ENCODE measurements at regions not wholly inside any gene's neighbourhood (a gene's known extent, or its start where the extent isn't known, plus 50 kb on each side); places are given as distances from the start of the nearest gene placed in this dataset.
"Not testable (repeated sequence)": the region's sequence is repeated elsewhere in the genome, so short reads cannot be mapped to it uniquely, and the experiment has no call there.

DNA sequence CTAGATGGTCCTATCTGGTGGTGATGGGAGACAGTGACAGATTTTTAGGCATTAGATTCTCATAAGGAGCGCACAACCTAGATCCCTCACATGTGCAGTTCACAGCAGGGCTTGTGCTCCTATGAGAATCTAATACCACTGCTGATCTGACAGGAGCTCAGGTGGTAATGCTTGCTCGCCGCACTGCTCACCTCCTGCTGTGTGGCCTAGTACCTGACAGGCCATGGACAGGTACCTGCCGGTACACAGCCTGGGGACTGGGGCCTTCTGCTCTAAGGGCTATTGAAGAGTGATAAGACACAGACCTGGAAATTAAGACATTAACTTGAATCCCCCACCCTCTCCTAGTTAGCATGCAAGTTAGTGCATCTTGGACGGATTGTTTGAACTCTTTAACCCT is 64.4 kb downstream of the KLRB1 start:
- not testable (repeated sequence) for DNase-seq

DNA sequence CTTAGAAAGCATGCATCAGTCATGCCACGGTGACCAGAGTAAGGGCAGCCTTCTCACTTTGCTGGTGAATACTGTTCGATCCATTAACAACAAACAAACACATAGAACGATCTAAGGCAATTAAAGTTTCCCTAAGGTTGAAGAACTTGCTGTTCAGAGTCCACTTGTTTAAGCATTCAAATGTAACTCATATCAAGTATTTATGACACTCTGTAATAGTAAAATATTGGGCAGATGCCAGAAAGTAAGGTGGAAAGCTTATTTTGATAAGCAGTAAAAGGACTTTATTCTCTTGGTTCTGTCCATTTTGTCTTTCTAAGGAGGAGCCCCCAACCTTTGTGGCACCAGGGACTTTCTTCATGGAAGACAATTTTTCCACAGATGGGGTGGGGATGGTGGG is 64.9 kb downstream of the KLRB1 start:
- DNase-seq, result not testable (repeated sequence)

DNA sequence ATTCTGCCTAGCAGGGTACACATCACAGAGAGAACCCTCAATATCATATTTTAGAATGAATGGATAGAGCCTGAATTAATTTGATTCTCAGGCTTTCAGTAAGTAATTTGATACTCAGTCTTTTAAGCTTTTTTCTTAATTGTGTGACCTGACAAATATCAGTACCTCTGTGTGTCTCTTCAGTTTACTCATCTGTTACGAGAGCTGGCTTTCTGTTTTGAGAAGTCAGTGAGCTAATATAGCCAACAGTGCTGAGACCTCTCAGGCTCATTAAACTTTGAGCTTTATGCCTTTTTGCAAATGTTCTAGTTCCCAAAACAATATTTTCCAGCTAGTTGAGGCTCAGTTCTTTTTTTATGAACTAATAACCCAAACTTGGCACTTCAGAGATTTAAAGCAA is 91.8 kb downstream of the KLRB1 start:
- peak in 1 of 3 experiments; percentile 25 for DNase-seq

DNA sequence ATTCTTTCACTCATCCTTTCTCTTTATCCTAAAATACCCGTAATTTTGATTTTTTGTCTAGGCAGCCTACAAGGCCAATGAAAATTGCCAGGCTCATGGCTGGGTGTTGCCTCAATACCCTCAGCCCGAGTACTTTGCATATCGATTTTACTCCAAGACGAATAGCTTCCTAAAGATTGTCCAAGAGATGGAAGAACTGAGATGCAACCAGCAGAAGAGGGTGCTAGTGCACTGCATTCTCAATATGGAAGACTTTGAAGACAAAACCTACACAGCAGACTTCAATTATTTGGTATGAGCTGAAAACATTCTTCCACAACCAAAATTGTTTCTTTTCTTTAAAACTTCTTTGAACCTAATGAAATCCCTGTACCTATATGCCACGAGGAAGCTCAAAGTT is 95.0 kb downstream of the KLRB1 start:
- not testable (repeated sequence) for DNase-seq

DNA sequence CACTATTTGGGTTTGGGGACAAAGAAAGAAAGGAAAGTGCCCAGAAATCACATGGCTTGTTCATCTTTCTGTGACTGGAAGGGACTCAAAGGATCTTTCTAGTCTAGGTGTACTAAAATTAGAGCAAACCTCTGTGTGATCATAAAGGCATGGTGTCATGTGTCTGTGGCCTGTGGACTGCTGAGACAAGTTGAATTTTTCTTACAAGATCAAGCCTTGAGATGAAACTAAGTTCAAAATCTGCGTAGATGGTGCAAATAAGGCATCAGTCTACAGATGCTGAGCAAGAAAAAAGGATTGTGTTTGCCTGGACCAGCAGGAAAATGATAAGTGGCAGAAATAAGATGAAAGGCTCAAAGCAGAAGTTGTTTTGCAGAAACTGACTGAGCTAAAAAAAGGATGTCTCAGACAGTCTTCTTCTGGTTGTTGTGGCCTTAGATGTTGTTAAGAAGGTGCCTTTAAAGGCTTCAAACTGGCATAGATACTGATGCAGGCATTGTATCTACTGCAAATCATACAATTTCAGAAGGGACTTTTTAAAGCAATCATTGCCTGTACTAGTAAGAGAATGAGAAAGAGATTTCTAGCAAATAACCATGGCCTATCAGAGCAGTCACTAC is 97.2 kb downstream of the KLRB1 start:
- DNase-seq, result not testable (repeated sequence)

- DNase-seq, result no peak
Observed at GRCh38 chr12:9509464-9510161, 98.1 kb downstream of the KLRB1 start.

GRCh38 chr12:9506746-9507145 is 101.0 kb downstream of the KLRB1 start:
- no peak for DNase-seq

GRCh38 chr12:9503384-9503783 is 104.3 kb downstream of the KLRB1 start:
- not testable (repeated sequence) for DNase-seq

GRCh38 chr12:9502845-9503244 is 104.9 kb downstream of the KLRB1 start:
- not testable (repeated sequence) for DNase-seq

DNA sequence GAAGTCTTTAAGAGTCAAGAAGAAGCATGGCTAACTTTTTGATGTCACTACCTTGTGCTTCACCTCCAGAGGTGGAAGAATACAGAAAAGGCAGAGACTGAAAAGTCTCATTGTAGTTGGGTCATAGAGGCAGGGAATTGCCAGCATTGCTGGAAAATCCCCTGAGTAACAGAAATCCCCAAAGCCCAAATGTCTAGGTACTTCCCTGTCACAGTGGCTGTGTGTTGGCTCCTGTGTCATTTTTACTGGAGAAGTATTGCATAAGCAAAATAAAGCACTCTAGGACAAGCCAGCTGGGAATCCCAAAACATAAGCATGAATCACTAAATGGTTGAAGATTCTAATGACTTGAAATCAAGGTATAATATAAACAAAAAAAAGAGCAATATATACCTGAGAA is 114.4 kb downstream of the KLRB1 start:
- not testable (repeated sequence) for DNase-seq

- not testable (repeated sequence) for DNase-seq
Observed at GRCh38 chr12:9481289-9481688, 126.4 kb downstream of the KLRB1 start.

DNA sequence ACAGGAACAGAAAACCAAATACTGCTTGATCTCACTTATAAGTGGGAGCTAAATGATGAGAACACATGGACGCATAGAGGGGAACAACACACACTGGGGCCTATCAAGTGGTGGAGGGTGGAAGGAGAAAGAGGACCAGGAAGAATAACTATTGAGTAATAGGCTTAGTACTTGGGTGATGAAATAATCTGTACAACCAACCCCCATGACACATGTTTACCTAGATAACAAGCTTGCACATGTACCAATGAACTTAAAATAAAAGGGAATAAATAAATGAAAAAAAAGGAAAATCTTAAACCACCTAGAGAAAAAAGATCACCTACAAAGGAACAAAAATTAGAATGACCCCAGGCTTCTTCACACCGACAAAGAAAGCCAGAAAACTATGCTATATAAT is 133.5 kb downstream of the KLRB1 start:
- not testable (repeated sequence) for DNase-seq

- not testable (repeated sequence) for DNase-seq
Observed at GRCh38 chr12:9473638-9474037, 134.1 kb downstream of the KLRB1 start.

DNA sequence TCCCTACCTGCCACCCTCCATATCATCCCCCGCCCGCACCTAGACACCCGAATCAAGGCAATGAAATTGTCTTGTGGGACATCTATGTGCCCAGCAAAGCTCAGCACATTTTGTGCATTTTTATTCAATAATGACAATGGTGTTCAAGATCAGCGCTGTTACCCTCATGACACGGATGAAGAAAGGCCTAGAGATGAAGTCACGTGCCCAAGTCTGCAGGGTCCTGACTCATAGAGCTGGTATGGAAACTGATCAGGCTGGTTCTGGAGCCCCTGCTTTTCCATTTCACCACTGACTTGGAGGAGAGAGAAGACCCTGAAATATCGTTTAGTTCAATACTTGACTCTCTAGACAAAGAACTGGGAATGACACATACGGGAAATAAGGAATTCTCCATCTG is 136.2 kb downstream of the KLRB1 start:
- not testable (repeated sequence) for DNase-seq

- not testable (repeated sequence) for DNase-seq
Observed at GRCh38 chr12:9470367-9470766, 137.3 kb downstream of the KLRB1 start.

DNA sequence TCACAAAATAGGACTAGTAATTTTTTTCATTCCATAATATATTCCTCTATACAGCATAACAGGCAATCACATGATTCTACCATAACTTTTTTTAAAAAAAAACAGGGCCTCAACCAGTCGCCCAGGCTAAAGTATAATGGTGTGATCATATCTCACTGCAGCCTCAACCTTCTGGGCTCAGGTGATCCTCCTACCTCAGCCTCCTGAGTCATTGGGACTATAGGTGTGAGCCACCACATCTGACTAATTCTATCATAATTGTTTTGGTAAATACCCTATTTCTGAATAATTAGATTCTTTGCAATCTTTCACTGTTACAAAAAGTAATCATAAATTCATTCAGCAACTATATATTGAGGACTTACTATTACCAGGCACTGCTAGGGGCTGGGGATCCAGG is 137.8 kb downstream of the KLRB1 start:
- not testable (repeated sequence) for DNase-seq

GRCh38 chr12:9469463-9469862 is 138.3 kb downstream of the KLRB1 start:
- not testable (repeated sequence) for DNase-seq

DNA sequence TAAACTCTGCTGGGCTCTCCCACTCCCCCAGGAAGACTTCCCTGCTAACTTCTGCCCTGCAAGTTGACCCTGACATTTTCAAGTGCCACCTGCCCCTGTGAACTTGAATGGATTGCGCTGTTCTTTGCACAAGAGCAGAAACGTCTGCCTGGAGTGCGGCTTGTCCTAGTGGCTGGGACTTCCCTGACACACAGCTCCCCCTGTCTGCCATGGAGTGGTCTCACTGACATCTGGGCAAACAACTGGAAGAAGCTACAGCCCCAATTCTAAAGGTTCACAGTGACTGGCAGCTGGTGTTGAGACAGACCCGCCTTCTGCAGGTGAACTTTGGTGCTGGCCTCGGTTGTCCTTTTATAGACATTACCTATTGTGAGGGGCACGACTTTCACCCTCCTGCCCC is 138.7 kb downstream of the KLRB1 start:
- DNase-seq, result peak in 2 of 3 experiments; percentile 12 to 60

DNA sequence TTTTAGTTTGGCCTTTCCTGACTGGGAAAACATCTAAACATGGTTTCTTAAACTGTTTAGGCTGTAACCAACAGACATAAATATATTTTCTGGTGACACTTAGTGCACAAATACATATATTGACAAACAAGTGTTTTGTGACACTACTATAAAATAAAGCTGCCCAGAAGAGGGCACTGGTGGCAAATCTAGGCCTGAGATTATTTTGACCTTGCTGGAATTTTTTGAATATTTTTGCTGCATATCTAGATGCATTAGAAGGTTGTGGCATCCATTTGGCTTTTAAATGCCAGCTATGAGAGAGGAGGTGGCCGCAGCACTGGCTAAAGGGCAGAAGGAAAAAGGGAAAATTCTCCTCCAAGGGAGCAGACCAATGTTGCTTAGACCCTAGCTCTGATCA is 139.6 kb downstream of the KLRB1 start:
- not testable (repeated sequence) for DNase-seq

- DNase-seq, result no peak
Observed at GRCh38 chr12:9464408-9464807, 143.3 kb downstream of the KLRB1 start.

- DNase-seq, result not testable (repeated sequence)
Observed at GRCh38 chr12:9455516-9455915, 152.2 kb downstream of the KLRB1 start.

GRCh38 chr12:9454021-9454420 is 153.7 kb downstream of the KLRB1 start:
- peak in 1 of 3 experiments; percentile 9 for DNase-seq

DNA sequence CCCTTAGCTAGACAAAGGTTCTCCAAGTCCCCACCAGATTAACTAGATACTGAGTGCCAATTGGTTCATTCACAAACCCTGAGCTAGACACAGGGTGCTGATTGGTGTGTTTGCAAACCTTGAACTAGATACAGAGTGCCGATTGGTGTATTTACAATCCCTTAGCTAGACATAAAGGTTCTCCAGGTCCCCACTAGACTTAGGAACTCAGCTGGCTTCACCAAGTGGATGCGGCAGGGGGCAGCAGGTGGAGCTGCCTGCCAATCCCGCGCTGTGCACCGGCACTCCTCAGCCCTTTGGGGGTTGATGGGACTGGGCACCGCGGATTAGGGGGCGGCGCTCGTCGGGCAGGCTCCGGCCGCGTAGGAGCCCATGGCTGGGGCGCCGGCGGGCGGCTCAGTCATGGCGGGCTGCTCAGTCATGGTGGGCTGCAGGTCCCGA is 157.6 kb downstream of the KLRB1 start:
- DNase-seq, result not testable (repeated sequence)

DNA sequence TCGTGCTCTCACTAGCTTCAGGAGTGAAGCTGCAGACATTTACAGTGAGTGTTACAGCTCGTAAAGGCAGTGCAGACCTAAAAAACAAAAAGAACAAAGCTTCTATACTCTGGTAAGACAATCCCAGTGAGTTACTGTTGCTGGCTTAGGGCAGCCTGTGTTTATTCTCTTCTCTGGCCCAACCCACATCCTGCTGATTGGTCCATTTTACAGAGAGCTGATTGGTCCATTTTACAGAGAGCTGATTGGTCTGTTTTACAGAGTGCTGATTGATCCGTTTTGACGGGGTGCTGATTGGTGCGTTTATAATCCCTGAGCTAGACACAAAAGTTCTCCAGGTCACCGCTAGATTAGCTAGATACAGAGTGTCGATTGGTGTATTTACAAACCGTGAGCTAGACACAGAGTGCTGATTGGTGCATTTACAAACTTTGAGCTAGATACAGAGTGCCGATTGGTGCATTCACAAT is 158.0 kb downstream of the KLRB1 start:
- DNase-seq, result peak in 1 of 3 experiments; percentile 43

Data from NCI-H1417 (cell line).